Stomach smooth muscle (tissue), 2 donors: ENCODE measurements at regions not wholly inside any gene's neighbourhood (a gene's known extent, or its start where the extent isn't known, plus 50 kb on each side); places are given as distances from the start of the nearest gene placed in this dataset.
A peak's percentile ranks its signal among the peaks of the same experiment; 100 is the strongest.
"Not testable (repeated sequence)": the region's sequence is repeated elsewhere in the genome, so short reads cannot be mapped to it uniquely, and the experiment has no call there.

Experiments
- H3K27ac ChIP-seq: one replicate; pipeline ENCODE4 v1.7.0; 2013; ENCODE audit warnings: mild to moderate bottlenecking, low read length, inconsistent platforms
- H3K27me3 ChIP-seq, 2 donors: one replicate each; pipeline ENCODE4 v1.7.0; 2013; ENCODE audit warnings: low read length in 2 of 2; ENCODE audit not compliant: insufficient read depth in 2 of 2, control insufficient read depth in 1 of 2
- H3K36me3 ChIP-seq, 2 donors: one replicate each; pipeline ENCODE4 v1.7.0; 2013; ENCODE audit warnings: low read length in 2 of 2; ENCODE audit not compliant: control insufficient read depth in 2 of 2, insufficient read depth in 2 of 2
- H3K4me1 ChIP-seq: one replicate; pipeline ENCODE4 v1.7.0; 2013; ENCODE audit warnings: low read length; ENCODE audit not compliant: control insufficient read depth, insufficient read depth
- H3K4me3 ChIP-seq, 2 donors: one replicate each; pipeline ENCODE4 v1.7.0; 2013; ENCODE audit warnings: low read length in 2 of 2
- H3K9ac ChIP-seq, 2 donors: one replicate each; pipeline ENCODE4 v1.7.0; 2013; ENCODE audit warnings: low read length in 2 of 2, mild to moderate bottlenecking in 1 of 2
- H3K9me3 ChIP-seq, 2 donors: one replicate each; pipeline ENCODE4 v1.7.0; 2013; ENCODE audit warnings: low read length in 2 of 2; ENCODE audit not compliant: control insufficient read depth in 2 of 2
- donor health status: healthy.
- donor health status: Pancreatic carcinoma.

DNA sequence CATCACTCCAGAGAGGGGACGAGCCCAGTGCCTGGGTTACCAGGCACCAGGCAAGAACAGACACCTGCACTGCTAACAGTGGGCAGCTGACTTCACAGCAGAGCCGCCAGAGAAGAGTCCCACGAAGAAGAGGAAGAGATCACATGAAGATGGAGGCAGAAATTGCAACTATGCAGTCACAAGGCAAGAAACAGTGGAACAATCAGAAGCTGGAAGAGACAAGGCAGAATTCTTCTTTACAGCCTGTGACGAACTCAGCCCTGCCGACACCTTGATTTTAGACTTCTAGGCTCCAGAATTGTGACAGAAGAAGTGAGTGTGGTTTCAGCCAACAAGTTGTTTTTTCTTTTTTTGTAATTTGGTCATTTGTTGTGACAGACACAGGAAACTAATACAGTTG, 59.2 kb downstream of the IL12A start:
- Histone ChIP-seq H3K27me3 (peaks cover 0 to under 1% of the 10 kb centered on the region in 2 donors), H3K36me3 (no peaks in the 10 kb centered on the region), H3K27ac (no peak overlapping the region)

GRCh38 chr3:160049038-160049437, 60.4 kb downstream of the IL12A start:
- Histone ChIP-seq H3K27me3 (no peaks in the 10 kb centered on the region), H3K36me3 (no peaks in the 10 kb centered on the region), H3K9me3 (no peaks in the 10 kb centered on the region), H3K4me3 (no peak overlapping the region), H3K9ac (no peak overlapping the region), H3K4me1 (peaks cover 10% of the 10 kb centered on the region), H3K27ac (no peak overlapping the region)

More for the DNA sequence above, 59.2 kb downstream of the IL12A start:
- peaks cover 10% of the 10 kb centered on the region for H3K4me1 ChIP-seq
- H3K9me3 ChIP-seq, result no peaks in the 10 kb centered on the region
- no peak overlapping the region for H3K9ac ChIP-seq
- H3K4me3 ChIP-seq, result no peak overlapping the region

DNA sequence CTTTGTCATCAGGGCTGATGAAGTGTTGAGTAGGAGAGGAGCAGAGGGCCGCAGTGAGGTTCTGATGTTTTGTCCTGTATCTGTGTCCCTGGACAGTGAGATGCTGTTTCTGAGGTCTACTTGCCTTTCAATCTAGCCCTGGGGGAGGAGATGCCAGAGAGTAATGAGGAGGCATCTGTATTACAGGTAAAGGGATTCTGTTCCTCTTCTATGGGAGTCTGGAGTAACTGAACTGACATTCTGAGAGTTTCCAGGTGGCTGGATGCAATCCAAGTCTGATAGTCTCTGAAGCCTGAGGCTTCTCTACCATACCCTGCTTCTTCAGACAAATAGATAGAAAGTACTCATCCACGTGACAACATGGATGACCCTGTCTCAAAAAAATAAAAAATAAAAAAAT, 60.9 kb downstream of the IL12A start:
- Histone ChIP-seq H3K9me3 (no peaks in the 10 kb centered on the region), H3K27ac (no peak overlapping the region), H3K36me3 (no peaks in the 10 kb centered on the region), H3K9ac (no peak overlapping the region), H3K4me1 (peaks cover 10% of the 10 kb centered on the region), H3K27me3 (no peaks in the 10 kb centered on the region), H3K4me3 (no peak overlapping the region)

- Histone ChIP-seq H3K27ac (no peak overlapping the region), H3K9ac (no peak overlapping the region), H3K4me1 (peaks cover 10% of the 10 kb centered on the region), H3K4me3 (no peak overlapping the region), H3K9me3 (no peaks in the 10 kb centered on the region), H3K27me3 (no peaks in the 10 kb centered on the region), H3K36me3 (no peaks in the 10 kb centered on the region)
Observed at GRCh38 chr3:160049988-160050387, 61.4 kb downstream of the IL12A start.

- peak overlapping the region; percentile 70 for H3K27ac ChIP-seq
- H3K36me3 ChIP-seq, result no peaks in the 10 kb centered on the region
- H3K9me3 ChIP-seq, result no peaks in the 10 kb centered on the region
- H3K27me3 ChIP-seq, result no peaks in the 10 kb centered on the region
- H3K4me1 ChIP-seq, result peaks cover 10% of the 10 kb centered on the region
- peak overlapping the region; percentile 66 to 71 for H3K4me3 ChIP-seq
- peak overlapping the region in 1 of 2 donors; percentile 62 for H3K9ac ChIP-seq
Observed at GRCh38 chr3:160052385-160053047, 63.9 kb downstream of the IL12A start.

GRCh38 chr3:160053048-160053391, 64.4 kb downstream of the IL12A start:
- H3K4me3 ChIP-seq, result peak overlapping the region; percentile 66 to 71
- peaks cover 10% of the 10 kb centered on the region for H3K4me1 ChIP-seq
- H3K36me3 ChIP-seq, result no peaks in the 10 kb centered on the region
- peak overlapping the region in 1 of 2 donors; percentile 62 for H3K9ac ChIP-seq
- H3K27ac ChIP-seq, result peak overlapping the region; percentile 70
- H3K27me3 ChIP-seq, result no peaks in the 10 kb centered on the region
- H3K9me3 ChIP-seq, result no peaks in the 10 kb centered on the region

DNA sequence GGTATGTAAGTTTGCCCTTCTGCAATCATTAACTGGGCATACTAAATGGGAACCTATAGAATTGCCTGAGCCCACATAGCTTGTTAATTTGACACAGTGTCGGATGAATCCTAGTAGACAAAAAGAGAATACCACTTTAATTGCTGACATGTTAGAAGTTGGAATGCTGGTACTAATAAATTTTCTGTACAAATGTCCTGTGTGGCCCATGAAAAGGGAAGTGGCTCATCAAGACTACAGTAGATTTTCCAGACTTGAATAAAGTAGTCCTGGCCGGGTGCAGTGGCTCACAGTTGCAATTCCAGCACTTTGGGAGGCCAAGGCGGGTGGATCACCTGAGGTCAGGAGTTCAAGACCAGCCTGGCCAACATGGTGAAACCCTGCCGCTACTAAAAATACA, 66.2 kb downstream of the IL12A start:
- not testable (repeated sequence) for H3K27me3 ChIP-seq, H3K4me1 ChIP-seq, H3K36me3 ChIP-seq, H3K9ac ChIP-seq, H3K27ac ChIP-seq, H3K4me3 ChIP-seq, H3K9me3 ChIP-seq

GRCh38 chr3:160055659-160056058, 67.0 kb downstream of the IL12A start:
- H3K4me3 ChIP-seq, result no peak overlapping the region
- no peaks in the 10 kb centered on the region for H3K27me3 ChIP-seq
- no peak overlapping the region for H3K27ac ChIP-seq
- no peak overlapping the region for H3K9ac ChIP-seq
- H3K36me3 ChIP-seq, result no peaks in the 10 kb centered on the region
- no peaks in the 10 kb centered on the region for H3K9me3 ChIP-seq
- peaks cover 7% of the 10 kb centered on the region for H3K4me1 ChIP-seq

DNA sequence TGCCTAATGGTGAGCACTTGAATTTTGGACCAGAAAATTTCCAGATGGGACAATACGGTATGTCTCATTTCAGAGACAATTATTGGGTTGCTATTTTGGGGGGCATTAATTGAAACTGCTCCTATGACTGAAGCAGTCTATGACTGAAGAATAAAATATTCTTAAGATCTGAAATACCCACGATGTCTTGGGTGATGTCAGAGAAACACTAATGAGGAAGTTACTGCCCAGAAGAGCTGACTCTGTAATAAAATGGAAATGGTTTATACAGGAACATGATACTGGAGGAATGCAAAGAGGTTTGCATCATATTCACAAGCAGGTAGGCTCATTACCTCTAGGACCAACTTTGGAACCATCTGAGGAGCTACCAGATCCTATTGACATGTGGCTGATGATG, 68.7 kb downstream of the IL12A start:
- H3K4me3 ChIP-seq, result no peak overlapping the region
- no peak overlapping the region for H3K27ac ChIP-seq
- H3K27me3 ChIP-seq, result no peaks in the 10 kb centered on the region
- peaks cover 4% of the 10 kb centered on the region for H3K4me1 ChIP-seq
- no peak overlapping the region for H3K9ac ChIP-seq
- H3K36me3 ChIP-seq, result no peaks in the 10 kb centered on the region
- H3K9me3 ChIP-seq, result no peaks in the 10 kb centered on the region

- no peaks in the 10 kb centered on the region for H3K9me3 ChIP-seq
- no peak overlapping the region for H3K9ac ChIP-seq
- no peaks in the 10 kb centered on the region for H3K27me3 ChIP-seq
- no peaks in the 10 kb centered on the region for H3K4me1 ChIP-seq
- H3K4me3 ChIP-seq, result no peak overlapping the region
- no peak overlapping the region for H3K27ac ChIP-seq
- no peaks in the 10 kb centered on the region for H3K36me3 ChIP-seq
Observed at GRCh38 chr3:160060409-160061027, 71.9 kb downstream of the IL12A start.

- Histone ChIP-seq H3K9me3 (no peaks in the 10 kb centered on the region), H3K27me3 (no peaks in the 10 kb centered on the region), H3K4me1 (no peaks in the 10 kb centered on the region)
Observed at GRCh38 chr3:160061525-160061924, 72.9 kb downstream of the IL12A start.

More at GRCh38 chr3:160061525-160061924, 72.9 kb downstream of the IL12A start:
- no peak overlapping the region for H3K4me3 ChIP-seq
- H3K9ac ChIP-seq, result no peak overlapping the region
- H3K27ac ChIP-seq, result no peak overlapping the region
- no peaks in the 10 kb centered on the region for H3K36me3 ChIP-seq
